Kidney capillary endothelial cell (primary cell): ENCODE measurements at regions not wholly inside any gene's neighbourhood (a gene's known extent, or its start where the extent isn't known, plus 50 kb on each side); places are given as distances from the start of the nearest gene placed in this dataset.

Experiments
- DNase-seq: peaks from one replicate; pipeline ENCODE4 v3.0.0-alpha.2; 2018; ENCODE audit warnings: low spot score

- DNase-seq: peak; percentile 48
Measured at GRCh38 chr2:235170016-235170415, 218.2 kb downstream of the SH3BP4 start.

DNA sequence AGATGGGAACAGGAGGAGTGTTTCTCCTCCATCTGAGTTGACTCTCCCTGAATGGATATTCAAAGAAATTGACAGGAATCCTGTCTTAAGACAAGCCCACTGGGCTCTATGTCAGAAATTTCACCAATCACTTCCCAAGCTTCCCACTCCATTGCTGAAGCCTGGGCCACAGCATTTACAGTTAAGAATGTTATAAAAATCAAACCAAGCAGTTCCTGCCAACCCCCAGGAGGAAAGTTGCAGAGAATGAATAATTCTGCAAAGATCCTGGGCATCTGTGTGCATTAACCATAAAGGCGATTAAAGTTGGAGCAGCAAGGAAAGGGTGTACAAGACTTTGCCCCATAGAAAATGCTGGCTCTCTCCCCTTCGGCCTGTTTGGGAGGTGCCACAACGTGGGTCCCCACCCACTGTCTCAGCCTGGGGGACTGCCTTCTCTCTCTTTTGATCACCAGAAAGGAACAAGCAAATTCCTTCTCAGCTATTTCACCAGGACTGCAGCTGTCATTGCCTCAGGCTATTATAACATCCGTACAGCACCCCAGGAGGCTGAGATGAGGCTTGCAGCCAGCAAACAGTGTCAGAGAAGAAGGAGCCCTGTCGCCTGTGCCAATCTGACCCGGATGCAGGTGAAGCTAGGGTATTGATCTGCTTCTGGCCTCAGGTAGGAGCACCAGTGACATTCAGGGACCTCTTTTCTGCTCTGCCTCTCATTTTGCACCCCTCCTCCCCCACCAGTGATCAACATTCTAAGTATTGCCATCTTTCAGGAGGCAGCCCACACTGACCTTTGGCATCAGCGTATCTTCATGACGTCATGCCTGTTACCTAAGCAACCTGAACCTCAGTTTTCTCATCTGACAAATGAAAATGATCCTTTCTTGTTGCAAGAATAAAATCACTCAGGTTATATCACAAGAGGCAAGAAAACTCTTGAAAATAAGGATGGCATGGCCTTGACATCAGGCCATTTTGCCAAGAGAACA, 219.0 kb downstream of the SH3BP4 start:
- peak; percentile 16 for DNase-seq

GRCh38 chr2:235171550-235172031, 219.8 kb downstream of the SH3BP4 start:
- peak; percentile 26 for DNase-seq

GRCh38 chr2:235180642-235181041, 228.8 kb downstream of the SH3BP4 start:
- DNase-seq: no peak

DNA sequence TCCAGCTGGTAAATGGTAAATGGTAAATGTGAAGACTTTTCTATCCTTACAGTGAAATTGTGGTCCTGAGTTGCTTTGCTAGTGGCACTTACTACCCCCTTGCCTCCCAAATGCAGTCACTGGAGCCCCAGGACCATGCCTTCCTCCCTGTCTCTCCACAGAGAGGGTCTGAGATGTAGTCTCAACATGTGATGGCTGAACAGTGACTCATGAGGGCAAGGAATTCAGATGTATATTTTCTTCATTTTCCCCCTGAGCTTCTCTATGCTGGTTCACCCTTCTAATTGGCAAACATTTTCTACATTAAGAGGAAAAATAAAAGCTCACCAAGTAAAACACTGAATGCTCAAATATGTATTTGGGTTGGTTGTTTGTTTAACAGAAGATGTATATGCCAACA, 232.0 kb downstream of the SH3BP4 start:
- DNase-seq: no peak

GRCh38 chr2:235187806-235188205, 236.0 kb downstream of the SH3BP4 start:
- no peak for DNase-seq

GRCh38 chr2:235191486-235191885, 239.7 kb downstream of the SH3BP4 start:
- DNase-seq: no peak

GRCh38 chr2:235191978-235192377, 240.2 kb downstream of the SH3BP4 start:
- no peak for DNase-seq

DNA sequence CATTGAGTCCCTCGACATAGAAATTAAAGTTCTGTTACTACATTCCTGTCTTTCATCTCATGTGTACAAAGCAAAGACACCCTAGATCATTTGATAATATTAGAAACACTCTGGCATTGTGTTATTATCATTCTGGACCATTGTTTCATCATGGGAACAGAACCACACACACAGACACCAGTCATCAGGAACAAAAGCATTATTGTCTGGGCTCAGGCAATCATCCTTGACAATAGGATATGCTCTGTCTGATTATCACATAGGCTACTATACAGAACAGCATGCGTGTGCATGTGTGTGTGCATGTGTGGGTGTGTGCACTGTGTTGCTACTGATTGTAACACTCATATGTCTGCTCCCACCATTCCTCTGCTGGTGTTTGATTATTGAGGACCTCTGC, 242.5 kb downstream of the SH3BP4 start:
- no peak for DNase-seq

GRCh38 chr2:235194836-235195235, 243.0 kb downstream of the SH3BP4 start:
- no peak for DNase-seq

DNA sequence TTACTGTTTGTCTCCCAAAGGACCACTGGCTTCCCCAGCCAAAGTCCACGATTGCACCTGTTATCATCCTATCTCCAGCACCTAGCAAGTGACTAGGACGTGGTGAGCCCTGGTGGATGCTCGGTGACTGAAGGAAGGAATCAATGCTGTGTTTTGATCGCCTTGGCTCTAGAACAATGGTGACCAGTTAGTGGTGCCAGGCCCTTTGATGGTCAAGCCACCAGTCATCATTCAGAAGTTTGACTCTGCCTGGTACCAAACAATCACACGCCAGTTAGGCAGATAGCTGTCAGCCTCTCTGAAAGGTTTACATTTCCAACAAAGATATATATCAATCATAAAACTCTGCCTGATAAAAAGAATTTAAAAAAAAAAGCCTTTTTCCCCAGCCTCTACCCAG, 244.1 kb downstream of the SH3BP4 start:
- no peak for DNase-seq

- no peak for DNase-seq
Measured at GRCh38 chr2:235199128-235199527, 247.3 kb downstream of the SH3BP4 start.

- no peak for DNase-seq
Measured at GRCh38 chr2:235200216-235200615, 248.4 kb downstream of the SH3BP4 start.

DNA sequence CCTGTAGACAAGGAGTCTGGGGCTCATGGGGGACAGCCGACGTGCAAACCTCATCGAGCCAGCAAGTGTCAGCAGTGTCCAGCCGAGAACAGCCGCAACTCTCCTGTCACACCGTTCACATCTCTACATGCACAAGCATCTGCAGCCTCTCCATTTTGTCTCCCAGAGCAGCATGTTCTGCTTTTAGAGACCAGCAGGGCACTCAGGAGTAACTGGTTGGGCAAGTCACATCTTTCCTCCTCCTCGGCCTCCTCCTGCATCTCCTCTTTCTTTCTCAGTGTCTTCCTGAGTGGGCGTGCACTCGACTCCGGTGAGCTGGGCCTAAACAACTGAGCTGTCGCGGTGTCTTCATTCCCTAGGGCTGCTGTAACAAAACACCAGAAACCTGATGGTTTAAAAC, 249.9 kb downstream of the SH3BP4 start:
- no peak for DNase-seq

DNA sequence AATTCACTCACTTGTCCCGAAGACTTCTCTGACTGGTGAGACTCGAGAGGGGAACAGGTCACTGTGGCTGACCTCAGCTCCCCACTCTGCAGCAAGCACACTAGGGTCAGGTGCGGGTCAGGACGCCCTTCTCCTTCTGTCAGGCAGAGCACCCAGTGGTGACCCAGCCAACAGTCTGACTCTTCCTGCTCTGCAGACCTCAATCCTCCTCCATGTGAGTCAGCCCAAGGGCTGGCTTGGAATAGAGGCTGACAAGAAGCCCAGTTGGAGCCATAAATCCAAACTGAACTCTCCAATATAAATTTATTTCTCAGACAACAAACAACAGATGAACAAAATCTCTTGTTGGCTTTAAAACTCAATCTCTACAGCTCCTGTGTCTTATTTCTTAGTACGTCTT, 253.1 kb downstream of the SH3BP4 start:
- no peak for DNase-seq

GRCh38 chr2:235206399-235206798, 254.6 kb downstream of the SH3BP4 start:
- DNase-seq: no peak

- no peak for DNase-seq
Measured at GRCh38 chr2:235206980-235207579, 255.3 kb downstream of the SH3BP4 start.

DNA sequence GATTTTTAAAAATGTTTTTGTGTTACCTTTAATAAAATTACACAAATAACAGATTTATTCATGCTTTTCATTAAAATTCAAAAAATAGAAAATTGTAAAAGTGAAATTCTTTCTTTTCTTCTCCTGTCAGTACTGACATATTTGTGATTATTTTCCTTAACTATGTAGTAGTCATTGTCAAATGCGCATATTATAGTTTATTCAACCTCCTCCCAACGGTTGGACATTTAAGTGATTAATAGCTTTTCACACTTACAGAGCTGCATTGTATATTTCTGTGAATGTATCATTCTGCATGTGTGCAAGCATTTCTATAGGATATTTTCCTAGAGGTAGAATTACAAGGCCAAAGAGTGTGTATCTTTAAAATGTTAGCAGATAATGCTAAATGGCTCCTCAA, 259.2 kb downstream of the SH3BP4 start:
- no peak for DNase-seq

DNA sequence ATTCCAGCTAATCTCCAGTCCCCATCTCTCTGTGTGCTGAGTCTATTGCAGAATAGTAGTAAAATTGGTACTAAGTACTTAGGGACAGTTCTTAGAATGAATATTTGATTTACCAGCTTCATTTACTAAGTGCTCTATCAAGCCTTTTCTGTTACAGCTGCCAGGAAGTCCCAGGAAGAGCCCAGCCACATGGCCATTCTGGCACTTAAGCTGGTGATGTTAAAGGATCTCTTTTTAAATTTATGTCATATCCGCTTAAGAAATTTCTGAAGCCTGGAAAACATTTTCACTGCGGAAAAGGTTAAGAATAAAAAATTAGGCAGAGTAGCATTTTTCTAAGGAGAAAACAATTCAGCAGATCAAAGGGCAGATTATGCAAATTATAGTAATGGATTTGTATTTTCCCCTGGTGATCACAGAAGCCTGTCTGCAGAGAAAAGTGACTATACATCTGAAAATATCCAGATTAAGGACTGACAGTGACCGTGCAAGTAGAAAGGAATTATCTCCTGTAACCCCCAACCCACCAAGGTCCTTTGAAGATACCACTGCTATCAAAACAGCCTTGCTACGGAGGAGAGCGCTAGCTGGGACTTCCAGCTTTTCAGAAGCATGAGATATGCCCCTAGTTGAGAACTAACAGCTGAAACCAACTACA, 260.8 kb downstream of the SH3BP4 start:
- DNase-seq: no peak

DNA sequence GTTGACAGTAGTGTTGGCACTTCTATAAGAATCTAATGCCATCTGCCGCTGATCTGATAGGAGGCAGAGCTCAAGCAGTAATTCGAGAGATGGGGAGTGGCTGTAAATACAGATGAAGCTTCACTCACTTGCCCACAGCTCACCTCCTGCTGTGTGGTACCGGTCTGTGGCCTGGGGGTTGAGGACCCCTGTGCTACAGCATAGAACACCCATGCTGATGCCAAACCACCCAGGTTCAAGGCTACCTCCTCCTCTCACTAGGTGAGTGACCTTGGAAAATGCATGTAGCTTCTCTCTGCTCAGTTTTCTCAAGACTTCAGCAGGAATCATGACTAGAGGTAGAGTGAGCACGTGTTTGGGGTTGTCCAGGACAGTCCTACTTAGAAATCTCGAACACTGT, 263.4 kb downstream of the SH3BP4 start:
- no peak for DNase-seq

DNA sequence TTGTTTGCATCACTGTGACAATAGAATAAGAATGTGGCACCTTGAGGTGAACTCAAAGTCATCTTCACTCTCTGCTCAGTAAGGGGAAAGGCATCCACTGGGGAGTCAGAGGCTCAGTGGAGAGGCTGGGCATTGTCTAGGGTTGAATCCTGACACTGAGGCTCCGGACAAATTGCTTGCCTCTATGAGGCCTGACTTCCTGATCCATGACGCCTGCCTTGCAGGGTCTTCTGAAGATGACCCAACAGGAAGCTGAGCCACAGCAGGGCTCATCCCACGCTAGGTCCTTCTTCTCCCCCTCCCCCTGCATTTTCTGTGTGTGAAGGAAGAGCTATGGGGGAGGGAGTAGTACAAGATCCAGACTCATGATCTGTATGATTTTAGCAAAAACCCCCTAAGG, 265.1 kb downstream of the SH3BP4 start:
- DNase-seq: peak; percentile 93

DNA sequence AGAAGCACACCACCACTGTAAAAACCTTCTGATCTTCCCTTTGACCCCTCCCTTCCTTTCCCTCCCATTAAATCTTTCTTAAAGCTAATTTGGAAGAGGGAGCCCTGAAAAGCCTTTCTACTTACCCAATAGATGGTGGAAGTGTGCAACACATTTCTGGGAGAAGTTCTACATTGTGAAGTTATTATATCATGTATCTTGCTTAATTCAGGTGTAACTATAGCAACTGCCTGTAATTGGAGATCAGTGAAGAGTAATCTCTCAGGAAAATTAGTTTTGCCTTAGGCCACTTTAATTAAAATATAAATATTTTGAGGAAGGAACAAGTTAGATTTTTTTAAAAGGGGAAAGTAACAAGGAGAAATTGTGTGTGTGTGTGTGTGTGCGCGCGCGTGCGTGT, 266.0 kb downstream of the SH3BP4 start:
- DNase-seq: no peak

DNA sequence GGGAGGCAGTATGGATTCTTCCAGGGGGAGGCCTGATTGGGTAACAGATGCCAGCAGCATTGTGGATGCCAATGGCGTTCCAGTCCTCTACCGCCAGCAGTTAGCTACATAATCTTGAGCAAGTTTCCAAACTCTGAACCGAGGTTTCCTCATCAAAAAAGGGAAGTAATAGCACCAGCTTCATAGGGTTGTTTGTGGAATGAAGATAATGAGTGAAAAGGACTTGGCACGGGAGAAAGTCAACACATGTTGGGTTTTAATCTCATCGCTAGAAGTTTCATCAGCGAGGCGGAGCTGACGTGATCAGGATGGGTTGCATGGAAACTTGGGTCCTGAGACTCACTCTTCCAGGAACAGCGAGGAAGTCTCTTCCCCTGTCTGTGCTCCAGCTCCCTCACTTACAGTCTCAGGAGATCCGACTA, 266.7 kb downstream of the SH3BP4 start:
- DNase-seq: no peak
